ENCODE measurements at regions not wholly inside any gene's neighbourhood (a gene's known extent, or its start where the extent isn't known, plus 50 kb on each side); places are given as distances from the start of the nearest gene placed in this dataset.

- no peaks in the 10 kb centered on the region for H3K27me3 ChIP-seq (ENCODE audit: insufficient read depth, low read length, poor library complexity)
- no peak overlapping the region for H3K18ac ChIP-seq (ENCODE audit: low read length)
- H4K8ac ChIP-seq (ENCODE audit: low read depth, low read length): no peak overlapping the region
- no peaks in the 10 kb centered on the region for H3K36me3 ChIP-seq (ENCODE audit: control insufficient read depth, insufficient read depth, low read length)
- no peak overlapping the region for H4K5ac ChIP-seq (ENCODE audit: low read length)
- H3K27ac ChIP-seq (ENCODE audit: low read depth, low read length): no peak overlapping the region
- no peak overlapping the region for H2BK5ac ChIP-seq (ENCODE audit: low read length)
- H2AK5ac ChIP-seq (ENCODE audit: low read length): no peak overlapping the region
- H3K4me2 ChIP-seq (ENCODE audit: low read length): no peak overlapping the region
- no peak overlapping the region for H3K23ac ChIP-seq (ENCODE audit: low read length)
- no peaks in the 10 kb centered on the region for H3K79me1 ChIP-seq (ENCODE audit: low read length)
- H3K56ac ChIP-seq (ENCODE audit: low read length): no peak overlapping the region
- no peak overlapping the region for H3K4me3 ChIP-seq (ENCODE audit: low read length)
- DNase-seq: peak; percentile 42
- no peak overlapping the region for H2BK120ac ChIP-seq (ENCODE audit: low read depth, low read length)
- no CpG with 5 or more reads among the region's 2 CpGs for WGBS (ENCODE audit: extremely low coverage, insufficient coverage, low lambda C conversion rate)
- H3K4me1 ChIP-seq (ENCODE audit: control insufficient read depth, low read depth, low read length): no peaks in the 10 kb centered on the region
- no peak overlapping the region for H3K4ac ChIP-seq (ENCODE audit: low read depth, low read length)
- H2BK15ac ChIP-seq (replicated peaks; ENCODE audit: low read depth): no peak overlapping the region
- no peaks in the 10 kb centered on the region for H3K79me2 ChIP-seq (ENCODE audit: control insufficient read depth, insufficient read depth, low read length)
- no peak overlapping the region for H3K9ac ChIP-seq (ENCODE audit: low read length)
These were observed 216.3 kb downstream of the IGSF11 start for GRCh38 chr3:118818386-118818785.

- no peaks in the 10 kb centered on the region for H3K79me2 ChIP-seq (ENCODE audit: control insufficient read depth, insufficient read depth, low read length)
- no peak overlapping the region for H3K23ac ChIP-seq (ENCODE audit: low read length)
- no peaks in the 10 kb centered on the region for H3K79me1 ChIP-seq (ENCODE audit: low read length)
- no peaks in the 10 kb centered on the region for H3K36me3 ChIP-seq (ENCODE audit: control insufficient read depth, insufficient read depth, low read length)
- H3K56ac ChIP-seq (ENCODE audit: low read length): no peak overlapping the region
- no peak overlapping the region for H4K8ac ChIP-seq (ENCODE audit: low read depth, low read length)
- H2BK5ac ChIP-seq (ENCODE audit: low read length): no peak overlapping the region
- H3K4ac ChIP-seq (ENCODE audit: low read depth, low read length): no peak overlapping the region
- H3K18ac ChIP-seq (ENCODE audit: low read length): no peak overlapping the region
- H2BK15ac ChIP-seq (replicated peaks; ENCODE audit: low read depth): no peak overlapping the region
- no peak overlapping the region for H3K9ac ChIP-seq (ENCODE audit: low read length)
- no peak overlapping the region for H3K27ac ChIP-seq (ENCODE audit: low read depth, low read length)
- H3K4me3 ChIP-seq (ENCODE audit: low read length): no peak overlapping the region
- no peak overlapping the region for H3K4me2 ChIP-seq (ENCODE audit: low read length)
- no peak overlapping the region for H4K5ac ChIP-seq (ENCODE audit: low read length)
- no peaks in the 10 kb centered on the region for H3K27me3 ChIP-seq (ENCODE audit: insufficient read depth, low read length, poor library complexity)
- no peak overlapping the region for H2BK120ac ChIP-seq (ENCODE audit: low read depth, low read length)
- no CpG with 5 or more reads among the region's 2 CpGs for WGBS (ENCODE audit: extremely low coverage, insufficient coverage, low lambda C conversion rate)
- no peak overlapping the region for H2AK5ac ChIP-seq (ENCODE audit: low read length)
- no peaks in the 10 kb centered on the region for H3K4me1 ChIP-seq (ENCODE audit: control insufficient read depth, low read depth, low read length)
- no peak for DNase-seq
These were observed 211.0 kb downstream of the IGSF11 start for GRCh38 chr3:118823626-118824025.

- Histone ChIP-seq H2AK5ac (ENCODE audit: low read length) (no peak overlapping the region), H2BK15ac (replicated peaks; ENCODE audit: low read depth) (no peak overlapping the region), H2BK5ac (ENCODE audit: low read length) (no peak overlapping the region), H4K5ac (ENCODE audit: low read length) (no peak overlapping the region), H3K4me1 (ENCODE audit: control insufficient read depth, low read depth, low read length) (no peaks in the 10 kb centered on the region), H3K79me1 (ENCODE audit: low read length) (no peaks in the 10 kb centered on the region), H3K4me3 (ENCODE audit: low read length) (no peak overlapping the region), H3K36me3 (ENCODE audit: control insufficient read depth, insufficient read depth, low read length) (no peaks in the 10 kb centered on the region), H2BK120ac (ENCODE audit: low read depth, low read length) (no peak overlapping the region), H3K56ac (ENCODE audit: low read length) (no peak overlapping the region), H3K4ac (ENCODE audit: low read depth, low read length) (no peak overlapping the region), H3K9ac (ENCODE audit: low read length) (no peak overlapping the region), H3K23ac (ENCODE audit: low read length) (no peak overlapping the region), H3K27me3 (ENCODE audit: insufficient read depth, low read length, poor library complexity) (no peaks in the 10 kb centered on the region), H3K79me2 (ENCODE audit: control insufficient read depth, insufficient read depth, low read length) (no peaks in the 10 kb centered on the region), H3K4me2 (ENCODE audit: low read length) (no peak overlapping the region), H3K27ac (ENCODE audit: low read depth, low read length) (no peak overlapping the region), H3K18ac (ENCODE audit: low read length) (no peak overlapping the region), H4K8ac (ENCODE audit: low read depth, low read length) (no peak overlapping the region)
- no peak for DNase-seq
- WGBS (ENCODE audit: extremely low coverage, insufficient coverage, low lambda C conversion rate): no CpG with 5 or more reads among the region's 3 CpGs
These were observed 207.2 kb downstream of the IGSF11 start for GRCh38 chr3:118827446-118827845.

GRCh38 chr3:118828351-118828750 lies 206.3 kb downstream of the IGSF11 start:
- H3K23ac ChIP-seq (ENCODE audit: low read length): no peak overlapping the region
- no peak overlapping the region for H3K27ac ChIP-seq (ENCODE audit: low read depth, low read length)
- no peak overlapping the region for H2BK120ac ChIP-seq (ENCODE audit: low read depth, low read length)
- no peak overlapping the region for H2BK5ac ChIP-seq (ENCODE audit: low read length)
- no peaks in the 10 kb centered on the region for H3K36me3 ChIP-seq (ENCODE audit: control insufficient read depth, insufficient read depth, low read length)
- H4K8ac ChIP-seq (ENCODE audit: low read depth, low read length): no peak overlapping the region
- H2BK15ac ChIP-seq (replicated peaks; ENCODE audit: low read depth): no peak overlapping the region
- no peak overlapping the region for H3K4me2 ChIP-seq (ENCODE audit: low read length)
- no peak overlapping the region for H3K9ac ChIP-seq (ENCODE audit: low read length)
- WGBS (ENCODE audit: extremely low coverage, insufficient coverage, low lambda C conversion rate): no CpG with 5 or more reads among the region's 4 CpGs
- H3K4ac ChIP-seq (ENCODE audit: low read depth, low read length): no peak overlapping the region
- no peak overlapping the region for H3K4me3 ChIP-seq (ENCODE audit: low read length)
- no peak overlapping the region for H3K56ac ChIP-seq (ENCODE audit: low read length)
- no peak for DNase-seq
- H3K4me1 ChIP-seq (ENCODE audit: control insufficient read depth, low read depth, low read length): no peaks in the 10 kb centered on the region
- H3K79me1 ChIP-seq (ENCODE audit: low read length): no peaks in the 10 kb centered on the region
- no peaks in the 10 kb centered on the region for H3K79me2 ChIP-seq (ENCODE audit: control insufficient read depth, insufficient read depth, low read length)
- no peak overlapping the region for H3K18ac ChIP-seq (ENCODE audit: low read length)
- no peaks in the 10 kb centered on the region for H3K27me3 ChIP-seq (ENCODE audit: insufficient read depth, low read length, poor library complexity)
- no peak overlapping the region for H2AK5ac ChIP-seq (ENCODE audit: low read length)
- no peak overlapping the region for H4K5ac ChIP-seq (ENCODE audit: low read length)

GRCh38 chr3:118833075-118833474 lies 201.6 kb downstream of the IGSF11 start:
- Histone ChIP-seq H2AK5ac (ENCODE audit: low read length) (no peak overlapping the region), H3K23ac (ENCODE audit: low read length) (no peak overlapping the region), H3K56ac (ENCODE audit: low read length) (no peak overlapping the region), H3K4me3 (ENCODE audit: low read length) (no peak overlapping the region), H3K18ac (ENCODE audit: low read length) (no peak overlapping the region), H3K79me1 (ENCODE audit: low read length) (no peaks in the 10 kb centered on the region), H2BK5ac (ENCODE audit: low read length) (no peak overlapping the region), H3K79me2 (ENCODE audit: control insufficient read depth, insufficient read depth, low read length) (no peaks in the 10 kb centered on the region), H4K8ac (ENCODE audit: low read depth, low read length) (no peak overlapping the region), H2BK120ac (ENCODE audit: low read depth, low read length) (no peak overlapping the region), H3K27me3 (ENCODE audit: insufficient read depth, low read length, poor library complexity) (no peaks in the 10 kb centered on the region), H3K36me3 (ENCODE audit: control insufficient read depth, insufficient read depth, low read length) (no peaks in the 10 kb centered on the region), H3K4me1 (ENCODE audit: control insufficient read depth, low read depth, low read length) (no peaks in the 10 kb centered on the region), H3K9ac (ENCODE audit: low read length) (no peak overlapping the region), H4K5ac (ENCODE audit: low read length) (no peak overlapping the region), H3K4me2 (ENCODE audit: low read length) (no peak overlapping the region), H3K27ac (ENCODE audit: low read depth, low read length) (no peak overlapping the region), H2BK15ac (replicated peaks; ENCODE audit: low read depth) (no peak overlapping the region), H3K4ac (ENCODE audit: low read depth, low read length) (no peak overlapping the region)
- no peak for DNase-seq
- WGBS (ENCODE audit: extremely low coverage, insufficient coverage, low lambda C conversion rate): no CpG with 5 or more reads among the region's 6 CpGs

- Histone ChIP-seq H3K36me3 (ENCODE audit: control insufficient read depth, insufficient read depth, low read length) (no peaks in the 10 kb centered on the region), H3K79me1 (ENCODE audit: low read length) (no peaks in the 10 kb centered on the region), H3K4me1 (ENCODE audit: control insufficient read depth, low read depth, low read length) (no peaks in the 10 kb centered on the region), H3K9ac (ENCODE audit: low read length) (no peak overlapping the region), H2AK5ac (ENCODE audit: low read length) (no peak overlapping the region), H3K4me3 (ENCODE audit: low read length) (no peak overlapping the region), H3K18ac (ENCODE audit: low read length) (no peak overlapping the region), H4K5ac (ENCODE audit: low read length) (no peak overlapping the region), H3K79me2 (ENCODE audit: control insufficient read depth, insufficient read depth, low read length) (no peaks in the 10 kb centered on the region), H2BK5ac (ENCODE audit: low read length) (no peak overlapping the region), H3K4ac (ENCODE audit: low read depth, low read length) (no peak overlapping the region), H2BK15ac (replicated peaks; ENCODE audit: low read depth) (no peak overlapping the region), H4K8ac (ENCODE audit: low read depth, low read length) (no peak overlapping the region), H3K56ac (ENCODE audit: low read length) (no peak overlapping the region), H3K27me3 (ENCODE audit: insufficient read depth, low read length, poor library complexity) (no peaks in the 10 kb centered on the region), H3K23ac (ENCODE audit: low read length) (no peak overlapping the region), H2BK120ac (ENCODE audit: low read depth, low read length) (no peak overlapping the region), H3K27ac (ENCODE audit: low read depth, low read length) (no peak overlapping the region), H3K4me2 (ENCODE audit: low read length) (no peak overlapping the region)
- no CpG with 5 or more reads among the region's 1 CpG for WGBS (ENCODE audit: extremely low coverage, insufficient coverage, low lambda C conversion rate)
- no peak for DNase-seq
These were observed 195.8 kb downstream of the IGSF11 start for GRCh38 chr3:118838871-118839270.

Data from mesendoderm (in vitro differentiated cells).